Hepatocyte (in vitro differentiated cells): ENCODE measurements at regions not wholly inside any gene's neighbourhood (a gene's known extent, or its start where the extent isn't known, plus 50 kb on each side); places are given as distances from the start of the nearest gene placed in this dataset.

Experiments
- DNase-seq: peaks from one replicate; pipeline ENCODE4 v3.0.0-alpha.2; 2016; ENCODE audit warnings: low spot score
- H2AFZ ChIP-seq: fragments of 200-600 bp; sonication (generic); 2 replicates; pipeline ENCODE4 v1.6.0; 2016; ENCODE audit warnings: antibody characterized with exemption, mild to moderate bottlenecking
- H3K27ac ChIP-seq: fragments of 200-600 bp; sonication (generic); 2 replicates; pipeline ENCODE4 v1.5.1; 2016; ENCODE audit warnings: mild to moderate bottlenecking
- H3K27me3 ChIP-seq: fragments of 200-600 bp; sonication (generic); 2 replicates; pipeline ENCODE4 v1.6.1; 2016
- H3K36me3 ChIP-seq: fragments of 200-600 bp; sonication (generic); replicated peaks from 2 replicates; pipeline ENCODE4 v1.5.1; 2016; ENCODE audit warnings: low read depth; ENCODE audit not compliant: insufficient read depth
- H3K4me1 ChIP-seq: fragments of 200-600 bp; sonication (generic); 2 replicates; pipeline ENCODE4 v1.5.1; 2016; ENCODE audit warnings: mild to moderate bottlenecking, moderate library complexity; ENCODE audit not compliant: insufficient read depth
- H3K4me2 ChIP-seq: fragments of 200-600 bp; sonication (generic); 2 replicates; pipeline ENCODE4 v1.6.0; 2016
- H3K4me3 ChIP-seq: fragments of 200-600 bp; sonication (generic); 2 replicates; pipeline ENCODE4 v1.5.1; 2016; ENCODE audit warnings: mild to moderate bottlenecking
- H3K79me2 ChIP-seq: fragments of 200-600 bp; sonication (generic); 2 replicates; pipeline ENCODE4 v1.6.0; 2017; ENCODE audit warnings: mild to moderate bottlenecking
- H3K9me2 ChIP-seq: fragments of 200-600 bp; sonication (generic); replicated peaks from 2 replicates; pipeline ENCODE4 v1.6.0; 2017; ENCODE audit warnings: mild to moderate bottlenecking; ENCODE audit not compliant: insufficient read depth
- H3K9me3 ChIP-seq: fragments of 200-600 bp; sonication (generic); 2 replicates; pipeline ENCODE4 v1.5.1; 2016; ENCODE audit warnings: low read depth, mild to moderate bottlenecking
- H4K20me1 ChIP-seq: fragments of 200-600 bp; sonication (generic); 2 replicates; pipeline ENCODE4 v1.6.0; 2016; ENCODE audit warnings: mild to moderate bottlenecking; ENCODE audit not compliant: insufficient read depth, poor library complexity, severe bottlenecking
- CTCF ChIP-seq: fragments of 200-600 bp; sonication (generic); IDR thresholded peaks from 2 replicates; pipeline ENCODE4 v1.5.1; 2016; ENCODE audit warnings: antibody characterized with exemption, mild to moderate bottlenecking; ENCODE audit not compliant: poor library complexity
- EZH2 ChIP-seq: fragments of 200-600 bp; sonication (generic); IDR thresholded peaks from 2 replicates; pipeline ENCODE4 v1.6.1; 2016; ENCODE audit warnings: antibody characterized with exemption, mild to moderate bottlenecking, borderline replicate concordance
- EZH2phosphoT487 ChIP-seq: fragments of 200-600 bp; sonication (generic); IDR thresholded peaks from one replicate; pipeline ENCODE4 v1.6.1; 2018; ENCODE audit warnings: antibody characterized with exemption, mild to moderate bottlenecking, low read depth, moderate library complexity; ENCODE audit not compliant: unreplicated experiment, severe bottlenecking
- WGBS: methylation state at CpG from one replicate; pipeline ENCODE4 v1.1.6; 2016; ENCODE audit warnings: low lambda C conversion rate; ENCODE audit errors: missing lambda C conversion rate; 5-methylcytosine and 5-hydroxymethylcytosine counted together

DNA sequence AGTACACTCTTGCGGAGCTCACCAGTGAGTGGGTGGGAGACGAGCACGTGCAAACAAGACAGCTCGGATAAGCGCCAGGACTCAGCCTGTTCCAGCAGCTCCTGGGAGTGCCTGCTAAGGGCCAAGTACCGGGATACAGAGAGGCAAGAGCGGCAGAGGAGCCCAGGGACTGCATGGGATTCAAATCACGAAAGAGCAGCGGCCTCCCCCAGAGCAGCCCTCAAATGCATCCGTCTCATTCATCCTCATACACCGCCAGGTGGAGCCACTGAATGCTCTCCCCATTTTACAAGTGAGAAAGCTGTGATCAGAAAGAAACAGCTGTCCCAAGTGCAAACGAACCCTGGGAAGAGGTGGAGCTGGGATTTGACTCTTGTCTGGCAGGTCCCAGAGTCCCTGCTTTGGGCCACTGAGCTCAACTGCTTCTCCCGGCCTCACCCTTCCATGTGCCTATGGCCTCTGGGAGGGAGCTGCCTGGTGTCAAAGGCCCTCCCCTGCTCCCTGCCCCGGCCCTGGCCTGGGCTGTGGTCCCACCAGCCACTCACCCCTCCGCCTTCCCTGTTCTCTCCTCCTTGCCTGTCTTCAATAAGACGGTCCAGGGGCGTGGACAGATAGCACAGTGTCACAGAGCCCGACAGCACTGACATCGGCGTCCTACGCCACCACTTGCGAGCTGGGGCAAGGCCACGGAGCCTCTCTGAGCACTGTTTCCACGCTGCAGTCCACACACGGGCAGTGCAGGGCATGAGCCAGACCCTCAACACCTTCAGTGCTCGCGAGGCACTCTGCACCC is 72.8 kb upstream of the TAF1B start:
- WGBS = 63% methylated on average over 26 of the region's 27 CpGs
- no peak overlapping the region for H3K27ac ChIP-seq
- peaks cover 12% of the 10 kb centered on the region for H3K4me1 ChIP-seq
- TF ChIP-seq EZH2phosphoT487 (no peak), CTCF (peak; percentile 62), EZH2 (no peak)
- no peaks in the 10 kb centered on the region for H3K27me3 ChIP-seq
- H2AFZ ChIP-seq = no peak overlapping the region
- no peaks in the 10 kb centered on the region for H3K79me2 ChIP-seq
- DNase-seq = peak; percentile 76
- no peak overlapping the region for H3K4me3 ChIP-seq
- no peaks in the 10 kb centered on the region for H3K9me2 ChIP-seq
- H4K20me1 ChIP-seq = no peaks in the 10 kb centered on the region
- H3K4me2 ChIP-seq = no peak overlapping the region
- no peaks in the 10 kb centered on the region for H3K9me3 ChIP-seq
- no peaks in the 10 kb centered on the region for H3K36me3 ChIP-seq

- Histone ChIP-seq H3K79me2 (no peaks in the 10 kb centered on the region), H4K20me1 (no peaks in the 10 kb centered on the region), H3K9me3 (no peaks in the 10 kb centered on the region), H3K9me2 (no peaks in the 10 kb centered on the region), H3K27ac (no peak overlapping the region), H2AFZ (no peak overlapping the region), H3K4me1 (peaks cover 8% of the 10 kb centered on the region), H3K36me3 (no peaks in the 10 kb centered on the region), H3K4me3 (no peak overlapping the region), H3K27me3 (no peaks in the 10 kb centered on the region), H3K4me2 (no peak overlapping the region)
- no peak for DNase-seq
- TF ChIP-seq EZH2 = no peak
- no peak for TF ChIP-seq CTCF
- TF ChIP-seq EZH2phosphoT487 = no peak
- 89% methylated on average over 5 of the region's 5 CpGs for WGBS
Observed at GRCh38 chr2:9771101-9771449, 72.2 kb upstream of the TAF1B start.

DNA sequence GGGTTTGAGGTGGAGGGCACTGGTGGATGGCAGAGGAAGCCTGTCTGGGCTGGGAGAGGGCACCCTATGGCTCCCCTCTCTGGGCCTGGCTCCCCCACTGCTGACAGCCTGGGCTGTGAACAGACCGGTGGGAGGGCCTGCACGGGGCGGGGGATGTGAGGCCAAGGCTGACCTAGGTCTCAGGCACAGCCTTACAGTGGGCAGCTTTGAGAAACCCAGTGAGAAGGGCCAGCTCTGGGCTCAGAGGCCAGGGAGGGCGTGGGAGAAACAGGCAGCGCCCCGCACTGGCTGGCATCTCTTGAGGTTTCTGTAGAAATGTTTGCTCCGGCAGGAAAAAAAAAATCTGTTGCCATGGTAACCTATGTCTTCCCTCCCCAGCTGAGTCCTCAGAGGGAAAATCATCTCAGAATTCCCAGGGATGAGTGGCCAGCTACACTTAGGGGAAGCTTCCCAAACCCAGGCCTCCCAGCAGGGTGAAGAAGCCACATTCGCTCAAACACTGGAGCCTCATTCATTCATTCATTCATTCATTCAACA is 71.7 kb upstream of the TAF1B start:
- TF ChIP-seq EZH2 (no peak), CTCF (no peak), EZH2phosphoT487 (no peak)
- Histone ChIP-seq H4K20me1 (no peaks in the 10 kb centered on the region), H3K27me3 (no peaks in the 10 kb centered on the region), H3K9me3 (no peaks in the 10 kb centered on the region), H3K4me3 (no peak overlapping the region), H3K79me2 (no peaks in the 10 kb centered on the region), H3K4me1 (peaks cover 4% of the 10 kb centered on the region), H3K9me2 (no peaks in the 10 kb centered on the region), H2AFZ (no peak overlapping the region), H3K27ac (no peak overlapping the region), H3K36me3 (no peaks in the 10 kb centered on the region), H3K4me2 (no peak overlapping the region)
- 74% methylated on average over 5 of the region's 8 CpGs for WGBS
- peak; percentile 73 for DNase-seq
